ENCODE measurements at regions not wholly inside any gene's neighbourhood (a gene's known extent, or its start where the extent isn't known, plus 50 kb on each side); places are given as distances from the start of the nearest gene placed in this dataset.
A peak's percentile ranks its signal among the peaks of the same experiment; 100 is the strongest.

GRCh38 chr18:75358928-75359327 lies 68.6 kb downstream of the SMIM21 start:
- no peak for ATAC-seq (replicated peaks in 6 of 8)
- no peak overlapping the region for H3K4me3 ChIP-seq
- H3K27ac ChIP-seq: no peak overlapping the region
- peaks cover 0 to 2% of the 10 kb centered on the region in 2 donors for H3K4me1 ChIP-seq (replicated peaks in 1 of 2)
- in situ Hi-C loops (cut with MboI; ENCODE audit: low pct_unique_long_range_greater_than_20kb in 2 of 9, low sequenced_read_pairs in 9 of 9, unreplicated experiment in 9 of 9): no loop called here
- WGBS, 10 experiments: 0 to 94% (median 65%) methylated on average over 1 to 6 of the region's 7 CpGs; no CpG with 5 or more reads in 2 of the 10 experiments

- in situ Hi-C loops (cut with MboI; ENCODE audit: low pct_unique_long_range_greater_than_20kb in 2 of 9, low sequenced_read_pairs in 9 of 9, unreplicated experiment in 9 of 9): no loop called here
- no peak overlapping the region for H3K27ac ChIP-seq
- WGBS, 10 experiments: 79 to 80% methylated on average over 1 to 2 of the region's 2 CpGs; no CpG with 5 or more reads in 8 of the 10 experiments
- H3K4me1 ChIP-seq (replicated peaks in 1 of 2): peaks cover 18 to 22% of the 10 kb centered on the region in 2 donors
- H3K4me3 ChIP-seq: no peak overlapping the region
- no peak for ATAC-seq (replicated peaks in 6 of 8)
These were observed 74.1 kb downstream of the SMIM21 start for GRCh38 chr18:75353357-75353756.

GRCh38 chr18:75351409-75351808 lies 76.1 kb downstream of the SMIM21 start:
- H3K4me1 ChIP-seq (replicated peaks in 1 of 2): peaks cover 18 to 22% of the 10 kb centered on the region in 2 donors
- no peak overlapping the region for H3K27ac ChIP-seq
- no peak for ATAC-seq (replicated peaks in 6 of 8)
- no peak overlapping the region for H3K4me3 ChIP-seq
- in situ Hi-C loops (cut with MboI; ENCODE audit: low pct_unique_long_range_greater_than_20kb in 2 of 9, low sequenced_read_pairs in 9 of 9, unreplicated experiment in 9 of 9): no loop called here
- WGBS, 10 experiments: 64 to 100% (median 89%) methylated on average over 2 to 5 of the region's 5 CpGs; no CpG with 5 or more reads in 3 of the 10 experiments

- no peak overlapping the region for H3K4me3 ChIP-seq
These were observed 76.6 kb downstream of the SMIM21 start for GRCh38 chr18:75350857-75351256.

GRCh38 chr18:75350512-75350839 lies 77.0 kb downstream of the SMIM21 start:
- Histone ChIP-seq H3K27ac (peak overlapping the region; percentile 17 to 56), H3K4me1 (replicated peaks in 1 of 2) (peaks cover 20 to 27% of the 10 kb centered on the region in 2 donors), H3K4me3 (peak overlapping the region in 1 of 5 donors; percentile 0)
- WGBS, 10 experiments: 6 to 59% (median 14%) methylated on average over 2 to 3 of the region's 3 CpGs; no CpG with 5 or more reads in 3 of the 10 experiments
- in situ Hi-C loops (cut with MboI; ENCODE audit: low pct_unique_long_range_greater_than_20kb in 2 of 9, low sequenced_read_pairs in 9 of 9, unreplicated experiment in 9 of 9): no loop called here
- peak in 6 of 8 experiments; percentile 35 to 91 (median 87) for ATAC-seq (replicated peaks in 6 of 8)

More at GRCh38 chr18:75350857-75351256, 76.6 kb downstream of the SMIM21 start:
- in situ Hi-C loops (cut with MboI; ENCODE audit: low pct_unique_long_range_greater_than_20kb in 2 of 9, low sequenced_read_pairs in 9 of 9, unreplicated experiment in 9 of 9): no loop called here
- ATAC-seq (replicated peaks in 6 of 8): peak in 2 of 8 experiments; percentile 2 to 4
- Histone ChIP-seq H3K27ac (no peak overlapping the region), H3K4me1 (replicated peaks in 1 of 2) (peaks cover 19 to 23% of the 10 kb centered on the region in 2 donors)
- WGBS, 10 experiments: 32 to 100% (median 59%) methylated on average over 1 to 9 of the region's 9 CpGs; no CpG with 5 or more reads in 1 of the 10 experiments

DNA sequence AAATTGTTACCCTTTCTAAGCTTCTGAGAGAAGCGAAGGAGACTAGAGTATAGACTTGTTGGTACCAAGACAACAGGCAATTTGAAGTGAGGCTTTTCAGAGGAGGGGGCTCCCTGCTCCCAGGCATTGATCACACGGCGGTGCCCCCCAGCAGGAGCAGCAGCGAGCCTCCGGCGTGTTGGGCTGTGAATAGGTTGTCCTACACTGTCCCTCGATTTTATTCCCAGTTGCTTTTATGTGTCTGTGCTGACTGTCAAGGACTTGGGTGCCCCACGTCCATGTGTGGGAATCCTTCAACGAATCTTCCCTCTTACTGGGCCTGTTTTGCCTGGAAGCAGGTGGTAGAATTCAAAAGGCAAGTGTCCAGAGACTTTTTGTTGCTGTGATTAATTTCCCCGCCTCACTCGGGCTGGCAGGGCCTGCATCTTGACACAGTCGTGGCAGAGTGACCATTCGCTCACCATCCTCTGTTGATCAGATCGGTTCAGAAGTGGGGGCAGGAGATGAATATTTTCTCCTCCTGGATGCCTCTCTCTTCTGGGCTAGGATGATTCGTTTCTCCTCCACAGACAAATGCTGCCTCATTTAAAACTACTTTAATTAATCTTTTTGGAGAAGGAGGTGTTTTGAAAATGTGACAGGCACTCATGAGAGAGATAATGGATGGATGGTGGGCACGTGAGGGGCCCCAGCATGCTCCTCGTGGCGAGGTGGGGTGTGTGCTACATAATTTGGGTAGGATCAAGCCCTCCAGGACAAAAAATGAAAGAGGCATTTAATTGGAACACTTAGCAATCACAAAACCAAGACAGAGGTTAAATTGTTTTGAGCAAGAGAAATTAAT lies 77.6 kb downstream of the SMIM21 start:
- peak overlapping the region in 2 of 5 donors; percentile 0 to 7 for H3K4me3 ChIP-seq
- H3K27ac ChIP-seq: peak overlapping the region; percentile 17 to 56
- in situ Hi-C loops (cut with MboI; ENCODE audit: low pct_unique_long_range_greater_than_20kb in 2 of 9, low sequenced_read_pairs in 9 of 9, unreplicated experiment in 9 of 9): no loop called here
- WGBS, 10 experiments: 6 to 83% (median 23%) methylated on average over 1 to 10 of the region's 18 CpGs
- peak in 5 of 8 experiments; percentile 73 to 86 (median 76) for ATAC-seq (replicated peaks in 6 of 8)
- peaks cover 20 to 28% of the 10 kb centered on the region in 2 donors for H3K4me1 ChIP-seq (replicated peaks in 1 of 2)

DNA sequence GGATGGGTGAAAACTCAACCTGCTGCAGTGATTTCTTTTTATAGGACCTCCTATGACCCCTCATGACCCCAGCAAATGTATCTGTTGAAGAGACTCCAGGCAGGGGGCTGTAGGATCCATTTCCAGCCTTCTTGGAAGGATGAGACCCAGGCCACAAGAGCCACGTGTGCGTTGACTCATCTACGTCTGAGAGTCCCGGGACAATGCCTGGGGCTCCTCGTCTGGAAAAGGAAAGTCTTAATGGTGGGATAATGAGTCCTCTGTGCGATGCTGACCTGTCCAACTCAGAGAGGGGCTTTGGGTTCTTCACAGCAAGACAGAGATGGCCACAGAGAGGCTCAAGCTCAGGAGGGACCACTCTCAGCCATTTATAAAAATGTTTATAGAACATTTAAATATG lies 80.8 kb downstream of the SMIM21 start:
- H3K4me1 ChIP-seq (replicated peaks in 1 of 2): peaks cover 24 to 38% of the 10 kb centered on the region in 2 donors
- no peak overlapping the region for H3K27ac ChIP-seq
- 44 to 90% (median 65%) methylated on average over 3 to 6 of the region's 6 CpGs; no CpG with 5 or more reads in 6 of the 10 experiments for WGBS, 10 experiments
- in situ Hi-C loops (cut with MboI; ENCODE audit: low pct_unique_long_range_greater_than_20kb in 2 of 9, low sequenced_read_pairs in 9 of 9, unreplicated experiment in 9 of 9): no loop called here
- ATAC-seq (replicated peaks in 6 of 8): no peak
- no peak overlapping the region for H3K4me3 ChIP-seq

- H3K4me3 ChIP-seq: no peak overlapping the region
- ATAC-seq (replicated peaks in 6 of 8): no peak
- in situ Hi-C loops (cut with MboI; ENCODE audit: low pct_unique_long_range_greater_than_20kb in 2 of 9, low sequenced_read_pairs in 9 of 9, unreplicated experiment in 9 of 9): no loop called here
- 0 to 90% (median 44%) methylated on average over 2 of the region's 7 CpGs; no CpG with 5 or more reads in 6 of the 10 experiments for WGBS, 10 experiments
- no peak overlapping the region for H3K27ac ChIP-seq
- peaks cover 13 to 28% of the 10 kb centered on the region in 2 donors for H3K4me1 ChIP-seq (replicated peaks in 1 of 2)
These were observed 82.9 kb downstream of the SMIM21 start for GRCh38 chr18:75344615-75345014.

- Histone ChIP-seq H3K4me3 (no peak overlapping the region), H3K27ac (no peak overlapping the region), H3K4me1 (replicated peaks in 1 of 2) (peaks cover 8 to 23% of the 10 kb centered on the region in 2 donors)
- ATAC-seq (replicated peaks in 6 of 8): no peak
- WGBS, 10 experiments: 52 to 100% (median 87%) methylated on average over 1 to 6 of the region's 8 CpGs; no CpG with 5 or more reads in 3 of the 10 experiments
- in situ Hi-C loops (cut with MboI; ENCODE audit: low pct_unique_long_range_greater_than_20kb in 2 of 9, low sequenced_read_pairs in 9 of 9, unreplicated experiment in 9 of 9): no loop called here
These were observed 83.3 kb downstream of the SMIM21 start for GRCh38 chr18:75344161-75344560.

DNA sequence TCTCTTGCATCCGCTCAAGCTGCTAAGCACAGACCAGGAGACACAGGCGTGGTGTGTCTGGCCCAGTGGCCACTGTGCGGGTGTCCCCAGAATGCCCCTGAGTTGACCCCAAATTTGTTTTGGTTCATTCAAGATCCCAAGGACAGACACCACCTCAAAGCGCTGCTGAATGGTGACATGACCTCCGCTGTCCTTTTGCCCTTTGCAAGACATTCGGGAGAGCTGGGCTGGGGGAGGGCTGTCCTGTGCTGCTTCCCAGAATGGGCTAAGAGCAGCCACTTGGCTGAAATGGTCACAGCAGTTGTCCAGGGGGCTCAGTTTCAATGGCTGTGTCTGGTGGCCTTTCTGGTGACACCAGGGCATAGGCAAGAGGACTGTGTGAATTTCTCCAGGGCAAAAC lies 84.1 kb downstream of the SMIM21 start:
- Histone ChIP-seq H3K4me3 (no peak overlapping the region), H3K27ac (no peak overlapping the region), H3K4me1 (replicated peaks in 1 of 2) (peaks cover 11 to 25% of the 10 kb centered on the region in 2 donors)
- in situ Hi-C loops (cut with MboI; ENCODE audit: low pct_unique_long_range_greater_than_20kb in 2 of 9, low sequenced_read_pairs in 9 of 9, unreplicated experiment in 9 of 9): no loop called here
- ATAC-seq (replicated peaks in 6 of 8): peak in 1 of 8 experiments; percentile 25
- 29 to 90% (median 65%) methylated on average over 2 to 5 of the region's 6 CpGs; no CpG with 5 or more reads in 4 of the 10 experiments for WGBS, 10 experiments

DNA sequence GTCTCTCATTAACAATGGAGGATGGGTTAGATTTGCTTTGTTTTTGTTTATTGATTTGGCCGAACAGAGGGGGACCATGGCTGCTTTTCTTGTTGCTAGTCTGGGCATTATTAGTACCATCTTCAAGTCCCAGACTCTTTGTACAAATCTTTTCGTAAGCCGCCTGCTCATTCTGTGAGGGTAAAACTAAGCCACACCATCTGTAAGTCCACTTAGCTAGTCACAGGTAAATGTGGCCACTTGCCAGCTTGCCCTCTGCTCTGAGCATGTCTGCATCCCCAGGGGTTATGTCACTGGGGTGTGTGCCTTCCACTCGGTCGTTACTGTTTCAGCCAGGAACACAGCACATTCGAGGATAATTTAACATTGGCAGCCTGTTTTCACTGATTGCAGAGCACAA lies 85.6 kb downstream of the SMIM21 start:
- WGBS, 10 experiments: 60 to 100% (median 81%) methylated on average over 1 to 6 of the region's 6 CpGs; no CpG with 5 or more reads in 2 of the 10 experiments
- H3K4me3 ChIP-seq: no peak overlapping the region
- H3K4me1 ChIP-seq (replicated peaks in 1 of 2): peaks cover 15 to 25% of the 10 kb centered on the region in 2 donors
- ATAC-seq (replicated peaks in 6 of 8): no peak
- H3K27ac ChIP-seq: no peak overlapping the region
- in situ Hi-C loops (cut with MboI; ENCODE audit: low pct_unique_long_range_greater_than_20kb in 2 of 9, low sequenced_read_pairs in 9 of 9, unreplicated experiment in 9 of 9): no loop called here

- Histone ChIP-seq H3K4me3 (no peak overlapping the region), H3K27ac (no peak overlapping the region), H3K4me1 (replicated peaks in 1 of 2) (peaks cover 15 to 25% of the 10 kb centered on the region in 2 donors)
- peak in 5 of 8 experiments; percentile 62 to 81 (median 69) for ATAC-seq (replicated peaks in 6 of 8)
- WGBS, 10 experiments: 30 to 100% (median 56%) methylated on average over 2 to 8 of the region's 9 CpGs; no CpG with 5 or more reads in 2 of the 10 experiments
- in situ Hi-C loops (cut with MboI; ENCODE audit: low pct_unique_long_range_greater_than_20kb in 2 of 9, low sequenced_read_pairs in 9 of 9, unreplicated experiment in 9 of 9): no loop called here
These were observed 86.2 kb downstream of the SMIM21 start for GRCh38 chr18:75341267-75341666.

DNA sequence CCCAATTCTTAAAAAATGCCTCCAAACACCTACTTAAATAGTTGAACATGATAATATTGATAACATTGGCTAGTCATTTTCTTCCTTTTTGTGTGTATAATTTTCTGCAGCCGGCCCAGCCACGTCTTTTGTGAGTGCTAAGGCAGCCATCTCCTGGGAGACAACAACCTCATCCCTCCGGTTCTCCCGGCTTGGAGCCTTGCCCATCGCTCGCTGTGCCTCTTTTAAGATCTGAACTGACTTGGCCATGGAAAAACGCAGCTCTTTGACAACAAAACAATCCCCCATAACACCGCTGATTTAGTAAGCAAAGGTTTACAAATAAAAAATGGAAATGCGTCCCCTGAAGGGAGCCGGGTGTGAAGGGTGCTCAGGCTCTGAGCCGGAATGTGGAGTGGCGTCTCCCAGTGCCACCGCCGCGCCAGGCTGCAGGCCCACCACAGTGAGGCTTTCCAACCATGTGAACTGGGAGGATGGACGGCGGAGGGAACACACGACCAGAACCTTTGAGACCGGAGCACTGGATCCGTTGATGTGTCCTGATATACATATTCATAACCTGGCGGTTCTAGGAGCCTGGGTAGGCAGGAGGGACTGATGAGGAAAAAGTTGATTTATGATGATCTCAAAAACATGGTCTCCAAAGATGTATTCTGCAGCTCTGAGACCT lies 87.4 kb downstream of the SMIM21 start:
- Histone ChIP-seq H3K4me3 (no peak overlapping the region), H3K4me1 (replicated peaks in 1 of 2) (peaks cover 12 to 18% of the 10 kb centered on the region in 2 donors), H3K27ac (no peak overlapping the region)
- 20 to 96% (median 87%) methylated on average over 1 to 12 of the region's 21 CpGs; no CpG with 5 or more reads in 4 of the 10 experiments for WGBS, 10 experiments
- in situ Hi-C loops (cut with MboI; ENCODE audit: low pct_unique_long_range_greater_than_20kb in 2 of 9, low sequenced_read_pairs in 9 of 9, unreplicated experiment in 9 of 9): no loop called here
- ATAC-seq (replicated peaks in 6 of 8): peak in 1 of 8 experiments; percentile 61

All from motor neuron (in vitro differentiated cells).